GM12878 (cell line): ENCODE measurements at regions not wholly inside any gene's neighbourhood (a gene's known extent, or its start where the extent isn't known, plus 50 kb on each side); places are given as distances from the start of the nearest gene placed in this dataset.

Experiments
- ATAC-seq: fragments of 200-7000 bp; cut with Tn5 transposase; 3 replicates; pipeline ENCODE4 v1.9.1; 2020; ENCODE audit warnings: mild to moderate bottlenecking, moderate library complexity
- BruUV-seq: library from RNA; stranded (reverse); fragments of 400-500 nt; replicated peaks from 2 replicates; lab custom pipeline; 2021; lab: Mats Ljungman, UMichigan
- CTCF ChIA-PET: fragments of 300-600 bp; sonication (Branson Sonifier 250); formaldehyde crosslinking; extraction: SDS; loops from one replicate; lab custom pipeline; 2021; ENCODE audit warnings: inconsistent platforms; lab: Yijun Ruan, JAX
- POLR2A ChIA-PET: fragments of 350-600 bp; formaldehyde crosslinking; extraction: SDS; loops from one replicate; lab custom pipeline; 2021; ENCODE audit warnings: inconsistent platforms; lab: Charles Lee
- RAD21 ChIA-PET: fragments of 300-600 bp; sonication (Branson Sonifier 250); formaldehyde crosslinking; loops from one replicate; lab custom pipeline; 2023; ENCODE audit warnings: antibody characterized with exemption; ENCODE audit not compliant: unreplicated experiment; lab: Charles Lee
- SMC1A ChIA-PET: fragments of 300-600 bp; sonication (Branson Sonifier 250); formaldehyde crosslinking; loops from one replicate; lab custom pipeline; 2023; ENCODE audit not compliant: unreplicated experiment, uncharacterized antibody; lab: Charles Lee
- DNase-seq: peaks from one replicate; pipeline ENCODE4 v3.0.0-alpha.2; 2011; ENCODE audit warnings: low read depth, low spot score
- FAIRE-seq: peaks from 3 replicates; lab custom pipeline; 2011; peaks lifted over from hg19 to GRCh38; lab: Jason Lieb, UNC
- H2AFZ ChIP-seq: 2 replicates; pipeline ENCODE4 v1.6.0; 2011; ENCODE audit warnings: low read depth, low read length, control low read depth; ENCODE audit not compliant: control insufficient read depth
- H3K27ac ChIP-seq: 2 replicates; pipeline ENCODE4 v1.5.1; 2011; ENCODE audit warnings: control low read depth; ENCODE audit not compliant: control insufficient read depth, insufficient read depth
- H3K27me3 ChIP-seq, 2 experiments: replicated peaks in 1 of 2; 2 replicates each; pipeline versions ENCODE4 v1.6.0 to v1.6.1; 2011; ENCODE audit warnings: low read length in 1 of 2; ENCODE audit not compliant: control insufficient read depth in 2 of 2, insufficient read depth in 2 of 2
- H3K36me3 ChIP-seq, 2 experiments: 2 replicates each; pipeline ENCODE4 v1.5.1; 2011; ENCODE audit warnings: low read length in 1 of 2; ENCODE audit not compliant: control insufficient read depth in 2 of 2, insufficient read depth in 2 of 2
- H3K4me1 ChIP-seq: 2 replicates; pipeline ENCODE4 v1.6.1; 2011; ENCODE audit warnings: mild to moderate bottlenecking, low read length, moderate library complexity, mixed read lengths; ENCODE audit not compliant: control insufficient read depth, insufficient read depth
- H3K4me2 ChIP-seq: 2 replicates; pipeline ENCODE4 v1.6.0; 2011; ENCODE audit warnings: control low read depth; ENCODE audit not compliant: control insufficient read depth, insufficient read depth
- H3K4me3 ChIP-seq: fragments of 200-600 bp; sonication (generic); 2 replicates; pipeline ENCODE4 v1.5.1; 2016
- H3K79me2 ChIP-seq: 2 replicates; pipeline ENCODE4 v1.6.0; 2011; ENCODE audit warnings: low read length; ENCODE audit not compliant: control insufficient read depth, insufficient read depth
- H3K9ac ChIP-seq: 2 replicates; pipeline ENCODE4 v1.8.0; 2011; ENCODE audit warnings: low read length, control low read depth, mixed read lengths; ENCODE audit not compliant: control insufficient read depth, insufficient read depth
- H3K9me3 ChIP-seq: replicated peaks from 3 replicates; pipeline ENCODE4 v1.5.1; 2011; ENCODE audit warnings: mild to moderate bottlenecking, low read length; ENCODE audit not compliant: control insufficient read depth, insufficient read depth
- H4K20me1 ChIP-seq: 2 replicates; pipeline ENCODE4 v1.6.0; 2011; ENCODE audit not compliant: control insufficient read depth, insufficient read depth
- JUNB ChIP-seq: IDR thresholded peaks from 2 replicates; pipeline ENCODE4 v1.6.1; 2016; ENCODE audit warnings: antibody characterized with exemption, mild to moderate bottlenecking
- LARP7 ChIP-seq: fragments of 450-650 bp; IDR thresholded peaks from 2 replicates; pipeline ENCODE4 v1.6.1; 2017; ENCODE audit warnings: mild to moderate bottlenecking
- NBN ChIP-seq: fragments of 450-650 bp; IDR thresholded peaks from 2 replicates; pipeline ENCODE4 v1.6.1; 2016
- POLR2AphosphoS2 ChIP-seq: IDR thresholded peaks from 2 replicates; pipeline ENCODE4 v1.6.1; 2011; ENCODE audit warnings: low read depth, mild to moderate bottlenecking, low read length, improper control_type of control experiment, moderate library complexity
- RAD51 ChIP-seq: fragments of 450-650 bp; IDR thresholded peaks from 2 replicates; pipeline ENCODE4 v1.6.1; 2016; ENCODE audit warnings: moderate library complexity, mild to moderate bottlenecking, inconsistent platforms
- TAF1 ChIP-seq: IDR thresholded peaks from 2 replicates; pipeline ENCODE4 v1.6.1; 2011; ENCODE audit warnings: mild to moderate bottlenecking, low read depth, low read length, borderline replicate concordance
- TCF12 ChIP-seq: IDR thresholded peaks from 2 replicates; pipeline ENCODE4 v1.6.1; 2011; ENCODE audit warnings: low read depth, mild to moderate bottlenecking, low read length
- TCF3 ChIP-seq: IDR thresholded peaks from 2 replicates; pipeline ENCODE4 v1.6.1; 2012; ENCODE audit warnings: low read depth, mild to moderate bottlenecking, low read length, borderline replicate concordance; ENCODE audit not compliant: insufficient read depth
- ZNF274 ChIP-seq: IDR thresholded peaks from one replicate; pipeline ENCODE4 v1.8.0; 2011; ENCODE audit not compliant: insufficient read length, insufficient read depth
- WGBS: methylation state at CpG from one replicate; pipeline ENCODE4 v1.1.6; 2016; ENCODE audit warnings: low lambda C conversion rate; ENCODE audit not compliant: insufficient replicate concordance, insufficient coverage; ENCODE audit errors: missing lambda C conversion rate; 5-methylcytosine and 5-hydroxymethylcytosine counted together
- in situ Hi-C: fragments of 300-500 bp; cut with MboI; formaldehyde crosslinking; loops from 9 replicates; pipeline ENCODE4 v1.14.3; 2018; ENCODE audit warnings: mixed read lengths
- intact Hi-C: fragments of 100-400 bp; cut with micrococcal nuclease; formaldehyde crosslinking; loops from one replicate; pipeline ENCODE4 v1.14.2; 2022; ENCODE audit not compliant: unreplicated experiment
- TF ChIP-seq, protein P1 (sequence below): IDR thresholded peaks from 2 replicates; pipeline ENCODE4 v1.6.1; 2012; ENCODE audit warnings: low read length, inconsistent platforms
- TF ChIP-seq, protein P2 (sequence below): IDR thresholded peaks from 2 replicates; pipeline ENCODE4 v1.6.1; 2012; ENCODE audit warnings: low read depth, low read length, improper control_type of control experiment
- TF ChIP-seq, protein P3 (sequence below): fragments of 450-650 bp; IDR thresholded peaks from 2 replicates; pipeline ENCODE4 v1.6.1; 2016; ENCODE audit warnings: mild to moderate bottlenecking

DNA sequence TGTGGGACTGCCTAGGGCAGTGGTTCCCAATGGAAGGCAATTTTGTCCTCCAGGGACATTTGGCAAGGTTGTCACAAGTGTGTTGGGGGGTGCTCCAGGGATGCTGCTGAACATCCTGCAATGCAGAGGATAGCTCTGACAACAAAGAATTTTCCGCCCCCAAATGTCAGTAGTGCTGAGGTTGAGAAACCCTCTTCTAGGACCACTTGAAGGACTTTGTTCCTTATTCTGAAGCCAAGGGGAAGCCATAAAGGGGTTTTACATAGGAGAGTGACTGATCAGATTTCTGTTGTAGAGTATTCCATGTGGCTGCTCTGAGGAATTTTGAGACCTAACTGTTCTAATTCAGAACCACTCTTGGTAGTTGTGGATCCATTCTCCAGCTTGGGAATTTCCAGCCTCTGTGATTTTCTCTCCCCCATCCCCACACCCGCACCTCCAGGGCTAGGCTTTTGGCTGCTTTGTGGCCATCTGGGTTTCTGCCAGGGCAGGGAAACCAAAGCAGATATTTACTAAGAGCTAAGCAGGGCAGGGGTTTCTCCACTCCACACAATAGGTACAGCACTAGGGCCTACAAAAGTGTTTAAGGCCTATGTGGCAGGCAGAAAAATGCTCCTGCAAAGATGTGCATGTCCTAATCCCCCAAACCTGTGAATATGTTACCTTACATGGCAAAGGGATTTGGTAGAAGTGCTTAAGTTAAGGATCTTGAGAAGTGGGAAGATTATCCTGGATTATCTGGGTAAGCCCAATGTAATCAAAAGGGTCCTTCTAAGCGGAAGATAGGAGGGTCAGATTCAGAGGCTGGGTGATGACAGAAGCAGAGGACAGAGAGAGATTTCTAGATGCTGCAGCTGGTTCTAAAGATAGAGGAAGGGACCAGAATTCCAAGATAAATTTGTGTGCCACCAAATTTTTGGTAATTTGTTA is 135.4 kb downstream of the TMEM17 start:
- CTCF ChIA-PET: interaction anchor here (0.6 to 1.6 kb wide), 3 partner anchors 16 to 290 kb away, joined by 3 to 4 read pairs (median 3); no protein-coding TSS in a partner anchor
- no peak overlapping the region for H3K27ac ChIP-seq
- intact Hi-C loops (no loop called here), in situ Hi-C loops (no loop called here)
- no peak overlapping the region for H3K9ac ChIP-seq
- H3K27me3 ChIP-seq: no peaks in the 10 kb centered on the region
- H3K4me1 ChIP-seq: peaks cover under 1% of the 10 kb centered on the region
- DNase-seq (no peak), ATAC-seq (no peak), FAIRE-seq (no peak)
- no peaks in the 10 kb centered on the region for H3K36me3 ChIP-seq
- H3K9me3 ChIP-seq: peaks cover 6% of the 10 kb centered on the region; the same call in 2 of the 3 replicates
- H2AFZ ChIP-seq: no peak overlapping the region
- POLR2A ChIA-PET: interaction anchor here (0.6 to 0.9 kb wide), 3 partner anchors 25 to 1230 kb away, joined by 3 read pairs; no protein-coding TSS in a partner anchor
- no TSS peak for BruUV-seq
- H3K4me2 ChIP-seq: no peak overlapping the region
- H4K20me1 ChIP-seq: no peaks in the 10 kb centered on the region
- no peaks in the 10 kb centered on the region for H3K79me2 ChIP-seq
- 96% methylated on average over 3 of the region's 3 CpGs for WGBS
- TF ChIP-seq TAF1 (no peak), POLR2AphosphoS2 (no peak)
- TF ChIP-seq, all 136 proteins: peak for 0
- ChIA-PET SMC1A (interaction anchor here (1.0 to 1.5 kb wide), 2 partner anchors 37 to 43 kb away, joined by 3 to 4 read pairs; no protein-coding TSS in a partner anchor), RAD21 (no interaction called here)
- H3K4me3 ChIP-seq: no peak overlapping the region

DNA sequence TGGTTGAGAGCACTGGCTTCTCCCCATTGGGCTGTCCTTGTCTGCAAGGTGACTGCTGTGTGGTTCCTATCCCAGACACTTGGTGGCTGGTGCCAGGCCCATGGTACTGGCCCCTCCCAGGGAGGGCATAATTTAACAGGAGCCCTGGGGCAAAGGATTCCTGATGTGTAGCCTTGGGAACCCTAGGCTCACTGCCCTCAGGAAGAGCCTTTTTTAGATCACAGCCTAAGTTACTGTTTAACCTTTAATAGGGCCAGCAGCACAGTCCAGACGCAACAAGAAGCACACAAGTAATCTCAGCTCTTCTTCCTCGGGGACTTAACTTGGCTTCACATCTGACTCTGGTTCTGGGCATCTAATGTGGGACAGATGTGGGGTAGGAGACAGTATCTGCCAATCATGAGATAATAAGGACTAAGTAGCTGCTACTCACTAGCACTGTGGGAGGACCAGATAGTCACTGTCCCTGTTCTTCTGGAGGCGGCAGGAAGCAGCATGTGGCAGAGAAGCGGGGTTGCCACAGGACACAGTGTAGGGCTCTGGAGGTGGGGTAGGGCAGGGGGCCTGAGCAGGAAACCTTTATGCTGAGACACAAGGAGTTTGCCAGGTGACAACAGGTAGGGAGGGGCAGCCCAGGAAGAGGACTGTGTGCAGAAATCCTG is 136.3 kb downstream of the TMEM17 start:
- H3K4me3 ChIP-seq: no peak overlapping the region
- in situ Hi-C loops: no loop called here
- POLR2A ChIA-PET: interaction anchor here (0.6 kb wide), 1 partner anchor 26 kb away, joined by 3 read pairs; no protein-coding TSS in a partner anchor
- TF ChIP-seq, protein P1, sequence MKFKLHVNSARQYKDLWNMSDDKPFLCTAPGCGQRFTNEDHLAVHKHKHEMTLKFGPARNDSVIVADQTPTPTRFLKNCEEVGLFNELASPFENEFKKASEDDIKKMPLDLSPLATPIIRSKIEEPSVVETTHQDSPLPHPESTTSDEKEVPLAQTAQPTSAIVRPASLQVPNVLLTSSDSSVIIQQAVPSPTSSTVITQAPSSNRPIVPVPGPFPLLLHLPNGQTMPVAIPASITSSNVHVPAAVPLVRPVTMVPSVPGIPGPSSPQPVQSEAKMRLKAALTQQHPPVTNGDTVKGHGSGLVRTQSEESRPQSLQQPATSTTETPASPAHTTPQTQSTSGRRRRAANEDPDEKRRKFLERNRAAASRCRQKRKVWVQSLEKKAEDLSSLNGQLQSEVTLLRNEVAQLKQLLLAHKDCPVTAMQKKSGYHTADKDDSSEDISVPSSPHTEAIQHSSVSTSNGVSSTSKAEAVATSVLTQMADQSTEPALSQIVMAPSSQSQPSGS: no peak
- TF ChIP-seq ZNF274: no peak
- no peak for TF ChIP-seq NBN
- no peak for TF ChIP-seq TCF3
- TF ChIP-seq, protein P2, sequence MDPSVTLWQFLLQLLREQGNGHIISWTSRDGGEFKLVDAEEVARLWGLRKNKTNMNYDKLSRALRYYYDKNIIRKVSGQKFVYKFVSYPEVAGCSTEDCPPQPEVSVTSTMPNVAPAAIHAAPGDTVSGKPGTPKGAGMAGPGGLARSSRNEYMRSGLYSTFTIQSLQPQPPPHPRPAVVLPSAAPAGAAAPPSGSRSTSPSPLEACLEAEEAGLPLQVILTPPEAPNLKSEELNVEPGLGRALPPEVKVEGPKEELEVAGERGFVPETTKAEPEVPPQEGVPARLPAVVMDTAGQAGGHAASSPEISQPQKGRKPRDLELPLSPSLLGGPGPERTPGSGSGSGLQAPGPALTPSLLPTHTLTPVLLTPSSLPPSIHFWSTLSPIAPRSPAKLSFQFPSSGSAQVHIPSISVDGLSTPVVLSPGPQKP: no peak
- no peak for TF ChIP-seq TCF12
- TF ChIP-seq JUNB: no peak
- TF ChIP-seq, protein P3, sequence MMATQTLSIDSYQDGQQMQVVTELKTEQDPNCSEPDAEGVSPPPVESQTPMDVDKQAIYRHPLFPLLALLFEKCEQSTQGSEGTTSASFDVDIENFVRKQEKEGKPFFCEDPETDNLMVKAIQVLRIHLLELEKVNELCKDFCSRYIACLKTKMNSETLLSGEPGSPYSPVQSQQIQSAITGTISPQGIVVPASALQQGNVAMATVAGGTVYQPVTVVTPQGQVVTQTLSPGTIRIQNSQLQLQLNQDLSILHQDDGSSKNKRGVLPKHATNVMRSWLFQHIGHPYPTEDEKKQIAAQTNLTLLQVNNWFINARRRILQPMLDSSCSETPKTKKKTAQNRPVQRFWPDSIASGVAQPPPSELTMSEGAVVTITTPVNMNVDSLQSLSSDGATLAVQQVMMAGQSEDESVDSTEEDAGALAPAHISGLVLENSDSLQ: no peak
- no peak for TF ChIP-seq RAD51
- no peak for TF ChIP-seq LARP7

More for the DNA sequence above, 136.3 kb downstream of the TMEM17 start:
- H3K4me1 ChIP-seq: peaks cover 9% of the 10 kb centered on the region
- no peak for DNase-seq
- ChIA-PET RAD21 (no interaction called here), CTCF (interaction anchor here (0.6 kb wide), 1 partner anchor 289 kb away, joined by 3 read pairs; no protein-coding TSS in a partner anchor), SMC1A (interaction anchor here (1.5 kb wide), 1 partner anchor 38 kb away, joined by 4 read pairs; no protein-coding TSS in a partner anchor)
- FAIRE-seq: no peak
- no peaks in the 10 kb centered on the region for H3K79me2 ChIP-seq
- peaks cover 6% of the 10 kb centered on the region; the same call in 2 of the 3 replicates for H3K9me3 ChIP-seq
- intact Hi-C loops: no loop called here
- no peak overlapping the region for H3K4me2 ChIP-seq
- BruUV-seq: no TSS peak
- 95% methylated on average over 4 of the region's 4 CpGs for WGBS
- H3K27ac ChIP-seq: no peak overlapping the region
- ATAC-seq: no peak
- no peak overlapping the region for H3K9ac ChIP-seq
- H3K27me3 ChIP-seq: no peaks in the 10 kb centered on the region
- no peaks in the 10 kb centered on the region for H4K20me1 ChIP-seq
- no peak overlapping the region for H2AFZ ChIP-seq
- H3K36me3 ChIP-seq: no peaks in the 10 kb centered on the region
